ENCODE measurements at regions not wholly inside any gene's neighbourhood (a gene's known extent, or its start where the extent isn't known, plus 50 kb on each side); places are given as distances from the start of the nearest gene placed in this dataset.
"Not testable (repeated sequence)": the region's sequence is repeated elsewhere in the genome, so short reads cannot be mapped to it uniquely, and the experiment has no call there.

GRCh38 chrX:55389376-55389775 is 62.6 kb upstream of the MAGEH1 start:
- Histone ChIP-seq H3K4me3 (ENCODE audit: insufficient read depth, low read length) (no peak overlapping the region), H4K20me1 (ENCODE audit: insufficient read depth, low read length) (no peaks in the 10 kb centered on the region), H3K4me2 (ENCODE audit: insufficient read depth, low read length) (no peak overlapping the region), H3K36me3 (ENCODE audit: insufficient read depth, low read length) (no peaks in the 10 kb centered on the region), H3K27ac (ENCODE audit: low read depth, low read length) (no peak overlapping the region), H3K4me1 (ENCODE audit: insufficient read depth, low read length) (no peaks in the 10 kb centered on the region), H3K79me2 (ENCODE audit: insufficient read depth, low read length) (no peaks in the 10 kb centered on the region), H2AFZ (ENCODE audit: low read length) (no peak overlapping the region), H3K9me3 (ENCODE audit: low read depth, low read length) (no peaks in the 10 kb centered on the region), H3K27me3 (ENCODE audit: insufficient read depth, low read length) (no peaks in the 10 kb centered on the region)
- TF ChIP-seq, protein P1, sequence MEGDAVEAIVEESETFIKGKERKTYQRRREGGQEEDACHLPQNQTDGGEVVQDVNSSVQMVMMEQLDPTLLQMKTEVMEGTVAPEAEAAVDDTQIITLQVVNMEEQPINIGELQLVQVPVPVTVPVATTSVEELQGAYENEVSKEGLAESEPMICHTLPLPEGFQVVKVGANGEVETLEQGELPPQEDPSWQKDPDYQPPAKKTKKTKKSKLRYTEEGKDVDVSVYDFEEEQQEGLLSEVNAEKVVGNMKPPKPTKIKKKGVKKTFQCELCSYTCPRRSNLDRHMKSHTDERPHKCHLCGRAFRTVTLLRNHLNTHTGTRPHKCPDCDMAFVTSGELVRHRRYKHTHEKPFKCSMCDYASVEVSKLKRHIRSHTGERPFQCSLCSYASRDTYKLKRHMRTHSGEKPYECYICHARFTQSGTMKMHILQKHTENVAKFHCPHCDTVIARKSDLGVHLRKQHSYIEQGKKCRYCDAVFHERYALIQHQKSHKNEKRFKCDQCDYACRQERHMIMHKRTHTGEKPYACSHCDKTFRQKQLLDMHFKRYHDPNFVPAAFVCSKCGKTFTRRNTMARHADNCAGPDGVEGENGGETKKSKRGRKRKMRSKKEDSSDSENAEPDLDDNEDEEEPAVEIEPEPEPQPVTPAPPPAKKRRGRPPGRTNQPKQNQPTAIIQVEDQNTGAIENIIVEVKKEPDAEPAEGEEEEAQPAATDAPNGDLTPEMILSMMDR (IDR thresholded peaks at IDR 0.05; ENCODE audit: extremely low read depth, low read depth, low read length): no peak
- no peak for DNase-seq (ENCODE audit: insufficient read length, low spot score, missing footprints)

GRCh38 chrX:55396836-55397235 is 55.1 kb upstream of the MAGEH1 start:
- not testable (repeated sequence) for H3K27ac ChIP-seq (ENCODE audit: low read depth, low read length); H2AFZ ChIP-seq (ENCODE audit: low read length); H3K4me3 ChIP-seq (ENCODE audit: insufficient read depth, low read length)

More at GRCh38 chrX:55396836-55397235, 55.1 kb upstream of the MAGEH1 start:
- H3K9me3 ChIP-seq (ENCODE audit: low read depth, low read length); H4K20me1 ChIP-seq (ENCODE audit: insufficient read depth, low read length); H3K4me1 ChIP-seq (ENCODE audit: insufficient read depth, low read length); H3K79me2 ChIP-seq (ENCODE audit: insufficient read depth, low read length); DNase-seq (ENCODE audit: insufficient read length, low spot score, missing footprints); H3K36me3 ChIP-seq (ENCODE audit: insufficient read depth, low read length); H3K4me2 ChIP-seq (ENCODE audit: insufficient read depth, low read length); H3K27me3 ChIP-seq (ENCODE audit: insufficient read depth, low read length): not testable (repeated sequence)

Data from osteoblast (primary cell).